Ishikawa (cell line): ENCODE measurements at regions not wholly inside any gene's neighbourhood (a gene's known extent, or its start where the extent isn't known, plus 50 kb on each side); places are given as distances from the start of the nearest gene placed in this dataset.

Experiments used
- CEBPB ChIP-seq: IDR thresholded peaks from 2 replicates; pipeline ENCODE4 v1.6.1; 2012
- CREB1 ChIP-seq: IDR thresholded peaks from 2 replicates; pipeline ENCODE4 v1.6.1; 2012; ENCODE audit warnings: low read depth
- EGR1 ChIP-seq: IDR thresholded peaks from 2 replicates; pipeline ENCODE4 v1.6.1; 2012
- EP300 ChIP-seq: IDR thresholded peaks from 2 replicates; pipeline ENCODE4 v1.6.1; 2012; ENCODE audit warnings: borderline replicate concordance
- FOXM1 ChIP-seq: IDR thresholded peaks from 2 replicates; pipeline ENCODE4 v1.6.1; 2012; ENCODE audit warnings: low read depth, borderline replicate concordance
- NFIC ChIP-seq: IDR thresholded peaks from 2 replicates; pipeline ENCODE4 v1.6.1; 2012
- RAD21 ChIP-seq: IDR thresholded peaks from 2 replicates; pipeline ENCODE4 v1.6.1; 2012; ENCODE audit warnings: low read depth
- TAF1 ChIP-seq: IDR thresholded peaks from 2 replicates; pipeline ENCODE4 v1.6.1; 2012; ENCODE audit warnings: low read depth, mild to moderate bottlenecking
- TCF12 ChIP-seq: IDR thresholded peaks from 2 replicates; pipeline ENCODE4 v1.6.1; 2012; ENCODE audit warnings: low read depth
- TEAD4 ChIP-seq: IDR thresholded peaks from 2 replicates; pipeline ENCODE4 v1.6.1; 2012
- YY1 ChIP-seq: IDR thresholded peaks from 2 replicates; pipeline ENCODE4 v1.6.1; 2012; ENCODE audit warnings: low read depth
- ZBTB7A ChIP-seq: IDR thresholded peaks from 2 replicates; pipeline ENCODE4 v1.6.1; 2012; ENCODE audit warnings: low read depth
- TF ChIP-seq, protein P1 (sequence below): IDR thresholded peaks from 2 replicates; pipeline ENCODE4 v1.6.1; 2012
- TF ChIP-seq, protein P2 (sequence below): IDR thresholded peaks from 2 replicates; pipeline ENCODE4 v1.6.1; 2012; ENCODE audit warnings: low read depth, mild to moderate bottlenecking
- TF ChIP-seq, protein P3 (sequence below): IDR thresholded peaks from 2 replicates; pipeline ENCODE4 v1.6.1; 2012

DNA sequence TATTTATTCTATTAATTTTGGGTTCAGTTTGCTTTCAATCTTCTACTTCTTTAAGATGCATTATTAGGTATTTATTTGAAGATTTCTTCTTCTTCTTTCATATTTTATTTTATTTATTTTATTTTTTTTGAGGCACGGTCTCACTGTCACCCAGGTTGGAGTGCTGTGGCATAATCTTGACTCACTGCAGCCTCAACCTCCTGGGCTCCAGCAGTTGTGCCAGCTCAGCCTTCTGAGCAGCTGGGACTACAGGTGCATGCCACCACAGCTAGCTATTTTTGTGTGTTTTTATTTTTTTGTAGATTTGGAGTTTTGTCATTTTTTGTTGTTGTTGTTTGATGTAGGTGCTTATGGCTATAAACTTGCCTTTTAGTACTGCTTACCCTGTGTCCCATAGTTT is 543.2 kb upstream of the SGO1 start:
- TF ChIP-seq, protein P1, sequence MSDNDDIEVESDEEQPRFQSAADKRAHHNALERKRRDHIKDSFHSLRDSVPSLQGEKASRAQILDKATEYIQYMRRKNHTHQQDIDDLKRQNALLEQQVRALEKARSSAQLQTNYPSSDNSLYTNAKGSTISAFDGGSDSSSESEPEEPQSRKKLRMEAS: no peak

DNA sequence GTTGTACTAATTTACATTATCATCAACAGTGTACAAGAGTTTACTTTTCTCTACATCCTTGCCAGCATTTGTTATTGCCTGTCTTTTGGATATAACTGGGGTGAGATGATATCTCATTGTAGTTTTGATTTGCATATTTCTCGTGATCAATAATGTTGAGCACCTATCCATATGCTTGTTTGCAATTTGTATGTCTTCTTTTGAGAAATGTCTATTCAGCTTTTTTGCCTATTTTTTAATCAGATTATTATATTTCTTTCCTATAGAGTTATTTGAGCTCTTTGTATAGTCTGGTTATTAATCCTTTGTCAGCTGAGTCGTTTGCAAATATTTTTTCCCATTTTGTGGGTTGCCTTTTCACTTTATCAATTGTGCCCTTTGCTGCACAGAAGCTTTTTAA is 540.8 kb upstream of the SGO1 start:
- no peak for TF ChIP-seq CREB1

DNA sequence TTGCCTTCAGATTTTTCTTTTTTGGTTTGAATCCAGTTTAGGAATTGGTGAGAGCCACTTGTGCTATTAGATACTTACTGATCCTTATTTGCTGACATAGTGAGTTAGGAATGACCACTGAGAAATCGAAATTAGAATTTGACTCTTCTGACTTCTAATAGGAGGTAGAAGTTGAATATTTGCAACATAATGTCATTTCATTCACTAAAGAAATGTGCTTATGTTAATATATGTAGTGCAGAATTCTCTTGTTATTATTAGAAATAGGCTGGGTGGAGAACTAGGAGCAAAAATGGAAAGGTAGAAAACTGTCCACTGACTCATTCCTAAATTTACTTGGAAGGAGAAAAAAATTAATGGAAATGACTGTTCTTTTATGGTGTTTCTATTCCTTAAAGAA is 538.2 kb upstream of the SGO1 start:
- TF ChIP-seq, protein P2, sequence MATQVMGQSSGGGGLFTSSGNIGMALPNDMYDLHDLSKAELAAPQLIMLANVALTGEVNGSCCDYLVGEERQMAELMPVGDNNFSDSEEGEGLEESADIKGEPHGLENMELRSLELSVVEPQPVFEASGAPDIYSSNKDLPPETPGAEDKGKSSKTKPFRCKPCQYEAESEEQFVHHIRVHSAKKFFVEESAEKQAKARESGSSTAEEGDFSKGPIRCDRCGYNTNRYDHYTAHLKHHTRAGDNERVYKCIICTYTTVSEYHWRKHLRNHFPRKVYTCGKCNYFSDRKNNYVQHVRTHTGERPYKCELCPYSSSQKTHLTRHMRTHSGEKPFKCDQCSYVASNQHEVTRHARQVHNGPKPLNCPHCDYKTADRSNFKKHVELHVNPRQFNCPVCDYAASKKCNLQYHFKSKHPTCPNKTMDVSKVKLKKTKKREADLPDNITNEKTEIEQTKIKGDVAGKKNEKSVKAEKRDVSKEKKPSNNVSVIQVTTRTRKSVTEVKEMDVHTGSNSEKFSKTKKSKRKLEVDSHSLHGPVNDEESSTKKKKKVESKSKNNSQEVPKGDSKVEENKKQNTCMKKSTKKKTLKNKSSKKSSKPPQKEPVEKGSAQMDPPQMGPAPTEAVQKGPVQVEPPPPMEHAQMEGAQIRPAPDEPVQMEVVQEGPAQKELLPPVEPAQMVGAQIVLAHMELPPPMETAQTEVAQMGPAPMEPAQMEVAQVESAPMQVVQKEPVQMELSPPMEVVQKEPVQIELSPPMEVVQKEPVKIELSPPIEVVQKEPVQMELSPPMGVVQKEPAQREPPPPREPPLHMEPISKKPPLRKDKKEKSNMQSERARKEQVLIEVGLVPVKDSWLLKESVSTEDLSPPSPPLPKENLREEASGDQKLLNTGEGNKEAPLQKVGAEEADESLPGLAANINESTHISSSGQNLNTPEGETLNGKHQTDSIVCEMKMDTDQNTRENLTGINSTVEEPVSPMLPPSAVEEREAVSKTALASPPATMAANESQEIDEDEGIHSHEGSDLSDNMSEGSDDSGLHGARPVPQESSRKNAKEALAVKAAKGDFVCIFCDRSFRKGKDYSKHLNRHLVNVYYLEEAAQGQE: no peak
- TF ChIP-seq CEBPB (no peak), CREB1 (no peak), EP300 (no peak), ZBTB7A (no peak), FOXM1 (no peak)

DNA sequence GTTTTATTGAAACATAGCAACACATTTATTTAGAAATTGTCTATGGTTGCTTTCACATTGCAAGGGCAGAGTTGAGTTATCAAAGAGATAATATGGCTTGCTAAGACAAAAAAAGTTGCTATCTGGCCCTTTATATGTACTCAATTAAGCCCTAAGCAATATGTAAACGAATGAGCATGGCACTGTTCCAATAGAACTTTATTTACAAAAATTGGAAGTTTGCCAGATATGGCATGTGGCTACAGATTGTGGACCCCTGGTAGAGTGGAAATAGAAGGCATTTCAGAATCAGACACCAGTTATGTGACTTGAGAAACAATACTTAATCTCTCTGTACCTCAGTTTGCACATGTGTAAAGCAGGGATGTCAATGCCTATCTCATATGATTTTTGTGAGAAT is 515.6 kb upstream of the SGO1 start:
- TF ChIP-seq ZBTB7A (no peak), CREB1 (no peak), RAD21 (no peak), TAF1 (no peak), FOXM1 (no peak), YY1 (no peak), TEAD4 (no peak)
- TF ChIP-seq, protein P1: no peak
- TF ChIP-seq, protein P3, sequence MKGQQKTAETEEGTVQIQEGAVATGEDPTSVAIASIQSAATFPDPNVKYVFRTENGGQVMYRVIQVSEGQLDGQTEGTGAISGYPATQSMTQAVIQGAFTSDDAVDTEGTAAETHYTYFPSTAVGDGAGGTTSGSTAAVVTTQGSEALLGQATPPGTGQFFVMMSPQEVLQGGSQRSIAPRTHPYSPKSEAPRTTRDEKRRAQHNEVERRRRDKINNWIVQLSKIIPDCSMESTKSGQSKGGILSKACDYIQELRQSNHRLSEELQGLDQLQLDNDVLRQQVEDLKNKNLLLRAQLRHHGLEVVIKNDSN: no peak

DNA sequence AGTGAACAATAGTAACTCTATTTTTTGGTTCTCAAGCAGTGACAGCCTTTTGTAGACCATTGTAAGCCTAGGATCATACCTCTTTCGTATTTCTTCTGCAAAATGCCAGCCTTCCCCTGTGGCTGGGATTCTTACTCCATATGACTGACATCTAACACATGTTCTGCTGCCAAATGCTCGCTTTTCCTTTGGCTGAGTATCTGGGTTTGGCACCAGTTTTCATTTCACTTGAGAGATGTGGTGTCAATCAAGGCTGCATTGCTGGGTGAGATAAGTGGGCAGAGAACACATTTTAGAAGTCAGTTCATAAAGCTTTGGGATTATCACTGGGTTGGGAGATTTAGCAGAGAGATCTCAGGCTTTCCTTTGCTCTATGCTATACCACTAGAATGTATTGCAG is 514.7 kb upstream of the SGO1 start:
- no peak for TF ChIP-seq FOXM1
- TF ChIP-seq, protein P2: no peak
- TF ChIP-seq TAF1: no peak
- TF ChIP-seq EGR1: no peak
- TF ChIP-seq YY1: no peak

DNA sequence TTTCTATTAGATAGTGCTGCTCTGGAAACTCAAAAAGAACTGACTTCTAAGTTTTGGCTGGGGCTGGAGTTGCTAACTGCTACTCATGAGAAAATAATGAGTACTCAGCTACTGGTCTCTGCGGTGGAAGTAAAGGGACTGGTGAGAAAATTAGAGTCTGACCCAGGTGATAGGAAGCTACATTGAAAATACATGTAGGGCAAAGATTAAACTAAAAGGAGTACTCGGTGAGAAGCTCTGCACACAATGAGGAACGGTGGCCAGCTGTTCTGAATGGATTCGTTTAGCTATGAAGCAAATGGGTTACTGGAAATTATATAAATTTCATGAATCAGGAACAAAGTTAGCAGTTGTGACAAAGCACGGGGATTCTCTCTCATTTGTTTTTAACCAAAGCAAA is 512.9 kb upstream of the SGO1 start:
- no peak for TF ChIP-seq NFIC
- TF ChIP-seq TEAD4: no peak
- TF ChIP-seq, protein P1: no peak
- TF ChIP-seq, protein P2: no peak
- no peak for TF ChIP-seq TCF12
